Mesothelial cell of epicardium (in vitro differentiated cells): ENCODE measurements at regions not wholly inside any gene's neighbourhood (a gene's known extent, or its start where the extent isn't known, plus 50 kb on each side); places are given as distances from the start of the nearest gene placed in this dataset.

ENCODE experiments used
- DNase-seq, 2 experiments: peaks; one replicate each; pipeline ENCODE4 v3.0.0; 2021; ENCODE audit warnings: low spot score in 2 of 2; ENCODE audit not compliant: unreplicated experiment in 2 of 2
- H3K27ac Mint-ChIP-seq: 2 replicates; pipeline ENCODE4 v1.8.0; 2021; ENCODE audit warnings: mixed read lengths
- H3K27me3 Mint-ChIP-seq: 2 replicates; pipeline ENCODE4 v1.8.0; 2021; ENCODE audit warnings: low read depth, mixed read lengths
- H3K36me3 Mint-ChIP-seq: 2 replicates; pipeline ENCODE4 v1.8.0; 2021; ENCODE audit warnings: mixed read lengths
- H3K4me1 Mint-ChIP-seq: 2 replicates; pipeline ENCODE4 v1.8.0; 2021; ENCODE audit warnings: mixed read lengths
- H3K4me3 Mint-ChIP-seq: 2 replicates; pipeline ENCODE4 v1.8.0; 2021; ENCODE audit warnings: mild to moderate bottlenecking, moderate library complexity, mixed read lengths
- H3K9me3 Mint-ChIP-seq: 2 replicates; pipeline ENCODE4 v1.8.0; 2021; ENCODE audit warnings: mixed read lengths
- CTCF ChIP-seq: fragments of 200-600 bp; sonication (generic); IDR thresholded peaks from one replicate; pipeline ENCODE4 v1.5.0; 2021; ENCODE audit warnings: antibody characterized with exemption; ENCODE audit not compliant: unreplicated experiment

GRCh38 chr20:50335105-50335504 is 144.5 kb downstream of the CEBPB start:
- TF ChIP-seq CTCF, result no peak
- Mint-ChIP-seq H3K4me1 (peaks cover 59% of the 10 kb centered on the region), H3K9me3 (no peaks in the 10 kb centered on the region), H3K27me3 (no peaks in the 10 kb centered on the region), H3K4me3 (no peak overlapping the region), H3K36me3 (no peaks in the 10 kb centered on the region), H3K27ac (no peak overlapping the region)
- no peak for DNase-seq

GRCh38 chr20:50335866-50336265 is 145.2 kb downstream of the CEBPB start:
- Mint-ChIP-seq H3K27me3 (no peaks in the 10 kb centered on the region), H3K9me3 (no peaks in the 10 kb centered on the region), H3K27ac (no peak overlapping the region), H3K36me3 (no peaks in the 10 kb centered on the region), H3K4me3 (no peak overlapping the region), H3K4me1 (peaks cover 55% of the 10 kb centered on the region)
- no peak for DNase-seq
- TF ChIP-seq CTCF, result no peak

- H3K27ac Mint-ChIP-seq, result no peak overlapping the region
- TF ChIP-seq CTCF, result no peak
- peaks cover 49% of the 10 kb centered on the region for H3K4me1 Mint-ChIP-seq
- H3K4me3 Mint-ChIP-seq, result no peak overlapping the region
- no peaks in the 10 kb centered on the region for H3K9me3 Mint-ChIP-seq
- no peaks in the 10 kb centered on the region for H3K36me3 Mint-ChIP-seq
- no peak for DNase-seq
- no peaks in the 10 kb centered on the region for H3K27me3 Mint-ChIP-seq
Observed at GRCh38 chr20:50336661-50337060, 146.0 kb downstream of the CEBPB start.

- no peak for DNase-seq
- no peak overlapping the region for H3K4me3 Mint-ChIP-seq
- no peaks in the 10 kb centered on the region for H3K27me3 Mint-ChIP-seq
- no peak for TF ChIP-seq CTCF
- H3K9me3 Mint-ChIP-seq, result no peaks in the 10 kb centered on the region
- peak overlapping the region; percentile 72 for H3K27ac Mint-ChIP-seq
- H3K36me3 Mint-ChIP-seq, result no peaks in the 10 kb centered on the region
- peaks cover 41% of the 10 kb centered on the region for H3K4me1 Mint-ChIP-seq
Observed at GRCh38 chr20:50337521-50338466, 147.2 kb downstream of the CEBPB start.

- H3K27ac Mint-ChIP-seq, result peak overlapping the region; percentile 72
- no peaks in the 10 kb centered on the region for H3K36me3 Mint-ChIP-seq
- no peaks in the 10 kb centered on the region for H3K27me3 Mint-ChIP-seq
- H3K4me1 Mint-ChIP-seq, result peaks cover 37% of the 10 kb centered on the region
- DNase-seq, result no peak
- H3K9me3 Mint-ChIP-seq, result no peaks in the 10 kb centered on the region
- no peak overlapping the region for H3K4me3 Mint-ChIP-seq
- no peak for TF ChIP-seq CTCF
Observed at GRCh38 chr20:50338479-50339391, 148.1 kb downstream of the CEBPB start.
